CD14-positive monocyte (primary cell): ENCODE measurements at regions not wholly inside any gene's neighbourhood (a gene's known extent, or its start where the extent isn't known, plus 50 kb on each side); places are given as distances from the start of the nearest gene placed in this dataset.

Experiments used
- DNase-seq, 3 donors: peaks; one replicate each; pipeline ENCODE4 v3.0.0-alpha.2; 2011 to 2022
- H2AFZ ChIP-seq: 2 replicates; pipeline ENCODE4 v1.6.0; 2012; ENCODE audit warnings: mild to moderate bottlenecking, low read depth, low read length, inconsistent platforms; ENCODE audit not compliant: insufficient read depth, poor library complexity, severe bottlenecking
- H3K27ac ChIP-seq, 2 donors: 1 replicate in 1 of 2; 2 replicates in 1 of 2; pipeline ENCODE4 v1.5.1; 2012 to 2013; ENCODE audit warnings: low read length in 2 of 2, control low read depth in 1 of 2, inconsistent platforms in 1 of 2, low read depth in 1 of 2, mild to moderate bottlenecking in 1 of 2
- H3K27me3 ChIP-seq, 2 donors: one replicate each; pipeline versions ENCODE4 v1.6.0 to v1.6.1; 2011 to 2013; ENCODE audit warnings: low read length in 2 of 2; ENCODE audit not compliant: control insufficient read depth in 2 of 2, insufficient read depth in 2 of 2
- H3K36me3 ChIP-seq, 2 donors: replicated peaks in 1 of 2; 1 replicate in 1 of 2; 2 replicates in 1 of 2; pipeline versions ENCODE4 v1.5.1 to v1.6.1; 2012 to 2013; ENCODE audit warnings: low read length in 2 of 2, control low read depth in 1 of 2, inconsistent platforms in 1 of 2, mild to moderate bottlenecking in 1 of 2; ENCODE audit not compliant: insufficient read depth in 2 of 2, control insufficient read depth in 1 of 2
- H3K4me1 ChIP-seq, 2 donors: 1 replicate in 1 of 2; 2 replicates in 1 of 2; pipeline versions ENCODE4 v1.5.1 to v1.6.1; 2012 to 2013; ENCODE audit warnings: low read length in 2 of 2, control low read depth in 1 of 2, inconsistent platforms in 1 of 2, mild to moderate bottlenecking in 1 of 2, moderate library complexity in 1 of 2; ENCODE audit not compliant: insufficient read depth in 2 of 2, control insufficient read depth in 1 of 2
- H3K4me2 ChIP-seq: replicated peaks from 2 replicates; pipeline ENCODE3; 2012; ENCODE audit warnings: low read length, moderate library complexity, mild to moderate bottlenecking; ENCODE audit not compliant: poor library complexity, severe bottlenecking; ENCODE audit errors: extremely low read depth
- H3K4me3 ChIP-seq, 3 experiments: fragments of 200-600 bp in 1 of 3; sonication (generic) in 1 of 3; replicated peaks in 1 of 3; 1 replicate in 2 of 3; 2 replicates in 1 of 3; pipeline ENCODE4 v1.5.1; 2011 to 2013; ENCODE audit warnings: low read length in 3 of 3, mild to moderate bottlenecking in 3 of 3, control low read depth in 2 of 3, low read depth in 2 of 3, inconsistent platforms in 1 of 3, moderate library complexity in 1 of 3
- H3K79me2 ChIP-seq: 2 replicates; pipeline ENCODE4 v1.6.0; 2012; ENCODE audit warnings: mild to moderate bottlenecking, control low read depth, inconsistent platforms, low read length, moderate library complexity; ENCODE audit not compliant: insufficient read depth
- H3K9ac ChIP-seq: 2 replicates; pipeline ENCODE4 v1.6.0; 2017; ENCODE audit warnings: low read length, mild to moderate bottlenecking; ENCODE audit not compliant: insufficient read depth, poor library complexity, severe bottlenecking
- H3K9me3 ChIP-seq, 2 donors: replicated peaks in 1 of 2; 1 replicate in 1 of 2; 2 replicates in 1 of 2; pipeline versions ENCODE4 v1.5.1 to v1.6.1; 2012 to 2013; ENCODE audit warnings: low read length in 2 of 2, control low read depth in 1 of 2; ENCODE audit not compliant: control insufficient read depth in 1 of 2, insufficient read depth in 1 of 2
- H4K20me1 ChIP-seq: 2 replicates; pipeline ENCODE4 v1.6.0; 2012; ENCODE audit warnings: mild to moderate bottlenecking, low read length, control low read depth, moderate library complexity; ENCODE audit not compliant: insufficient read depth
- H3K27ac Mint-ChIP-seq, 7 donors: one replicate each; pipeline ENCODE4 v1.8.0; 2020; ENCODE audit warnings: mild to moderate bottlenecking in 7 of 7, mixed read lengths in 7 of 7, moderate library complexity in 6 of 7, inconsistent platforms in 2 of 7
- H3K27me3 Mint-ChIP-seq, 3 donors: one replicate each; pipeline ENCODE4 v1.8.0; 2021 to 2022; ENCODE audit warnings: low read depth in 3 of 3, mild to moderate bottlenecking in 3 of 3, mixed read lengths in 3 of 3, moderate library complexity in 3 of 3, inconsistent platforms in 1 of 3
- H3K36me3 Mint-ChIP-seq, 2 donors: one replicate each; pipeline ENCODE4 v1.8.0; 2020; ENCODE audit warnings: mixed read lengths in 2 of 2, inconsistent platforms in 1 of 2, mild to moderate bottlenecking in 1 of 2
- H3K4me1 Mint-ChIP-seq: one replicate; pipeline ENCODE4 v1.8.0; 2020; ENCODE audit warnings: mild to moderate bottlenecking, mixed read lengths
- H3K4me3 Mint-ChIP-seq, 2 donors: one replicate each; pipeline ENCODE4 v1.8.0; 2020; ENCODE audit warnings: mild to moderate bottlenecking in 2 of 2, mixed read lengths in 2 of 2, moderate library complexity in 1 of 2
- H3K9me3 Mint-ChIP-seq, 7 donors: one replicate each; pipeline ENCODE4 v1.8.0; 2020 to 2022; ENCODE audit warnings: mixed read lengths in 7 of 7, mild to moderate bottlenecking in 6 of 7, moderate library complexity in 6 of 7, inconsistent platforms in 2 of 7
- CTCF ChIP-seq: fragments of 200-600 bp; IDR thresholded peaks from one replicate; pipeline ENCODE4 v1.8.0; 2022; ENCODE audit warnings: antibody characterized with exemption, mild to moderate bottlenecking
- WGBS: methylation state at CpG from one replicate; pipeline ENCODE4 v1.1.5; 2013; ENCODE audit warnings: missing lambda C conversion rate; ENCODE audit not compliant: insufficient coverage; 5-methylcytosine and 5-hydroxymethylcytosine counted together
- intact Hi-C, 2 donors: fragments of 100-400 bp; cut with micrococcal nuclease; formaldehyde crosslinking; loops; one replicate each; pipeline versions ENCODE4 v1.15.0 to v1.15.1; 2023

GRCh38 chr14:71198687-71199086 is 291.4 kb downstream of the PCNX1 start:
- no peaks in the 10 kb centered on the region for H3K79me2 ChIP-seq
- no peak overlapping the region for H2AFZ ChIP-seq
- no peak overlapping the region for H3K4me2 ChIP-seq
- Mint-ChIP-seq H3K27ac (no peak overlapping the region), H3K36me3 (no peaks in the 10 kb centered on the region), H3K4me1 (no peaks in the 10 kb centered on the region), H3K9me3 (peaks cover 0 to 4% (median 0%) of the 10 kb centered on the region in 7 donors), H3K4me3 (no peak overlapping the region), H3K27me3 (peaks cover 0 to 2% (median 0%) of the 10 kb centered on the region in 3 donors)
- no CpG with 5 or more reads among the region's 5 CpGs for WGBS
- no peaks in the 10 kb centered on the region for H4K20me1 ChIP-seq
- intact Hi-C loops = no loop called here
- no peaks in the 10 kb centered on the region for H3K4me1 ChIP-seq
- no peaks in the 10 kb centered on the region for H3K9me3 ChIP-seq
- H3K27ac ChIP-seq = no peak overlapping the region
- H3K4me3 ChIP-seq = no peak overlapping the region
- no peaks in the 10 kb centered on the region for H3K36me3 ChIP-seq
- H3K9ac ChIP-seq = no peak overlapping the region
- no peaks in the 10 kb centered on the region for H3K27me3 ChIP-seq
- TF ChIP-seq CTCF = no peak
- no peak for DNase-seq

GRCh38 chr14:71201840-71202239 is 294.6 kb downstream of the PCNX1 start:
- DNase-seq = no peak
- H3K4me2 ChIP-seq = no peak overlapping the region
- Mint-ChIP-seq H3K4me1 (no peaks in the 10 kb centered on the region), H3K36me3 (no peaks in the 10 kb centered on the region), H3K9me3 (peaks cover 0 to 7% (median 0%) of the 10 kb centered on the region in 7 donors), H3K27me3 (peaks cover 0 to 3% (median 3%) of the 10 kb centered on the region in 3 donors), H3K4me3 (no peak overlapping the region), H3K27ac (no peak overlapping the region)
- 100% methylated on average over 1 of the region's 1 CpG for WGBS
- no peak overlapping the region for H3K27ac ChIP-seq
- H4K20me1 ChIP-seq = no peaks in the 10 kb centered on the region
- no peaks in the 10 kb centered on the region for H3K79me2 ChIP-seq
- no peaks in the 10 kb centered on the region for H3K9me3 ChIP-seq
- H2AFZ ChIP-seq = no peak overlapping the region
- H3K4me3 ChIP-seq = no peak overlapping the region
- H3K4me1 ChIP-seq = no peaks in the 10 kb centered on the region
- no peaks in the 10 kb centered on the region for H3K27me3 ChIP-seq
- intact Hi-C loops = no loop called here
- H3K36me3 ChIP-seq = no peaks in the 10 kb centered on the region
- no peak overlapping the region for H3K9ac ChIP-seq
- TF ChIP-seq CTCF = no peak
